ENCODE measurements at regions not wholly inside any gene's neighbourhood (a gene's known extent, or its start where the extent isn't known, plus 50 kb on each side); places are given as distances from the start of the nearest gene placed in this dataset.

GRCh38 chr5:68441309-68442073 is 225.9 kb downstream of the PIK3R1 start:
- Histone ChIP-seq H3K4me3 (no peak overlapping the region), H3K27ac (no peak overlapping the region), H3K27me3 (no peaks in the 10 kb centered on the region), H3K36me3 (no peaks in the 10 kb centered on the region), H3K9me3 (ENCODE audit: low read depth) (no peaks in the 10 kb centered on the region), H3K4me1 (ENCODE audit: low read depth) (no peaks in the 10 kb centered on the region)
- DNase-seq (ENCODE audit: low read depth in 1 of 2, low spot score in 1 of 2): no peak
- TF ChIP-seq, protein P1, sequence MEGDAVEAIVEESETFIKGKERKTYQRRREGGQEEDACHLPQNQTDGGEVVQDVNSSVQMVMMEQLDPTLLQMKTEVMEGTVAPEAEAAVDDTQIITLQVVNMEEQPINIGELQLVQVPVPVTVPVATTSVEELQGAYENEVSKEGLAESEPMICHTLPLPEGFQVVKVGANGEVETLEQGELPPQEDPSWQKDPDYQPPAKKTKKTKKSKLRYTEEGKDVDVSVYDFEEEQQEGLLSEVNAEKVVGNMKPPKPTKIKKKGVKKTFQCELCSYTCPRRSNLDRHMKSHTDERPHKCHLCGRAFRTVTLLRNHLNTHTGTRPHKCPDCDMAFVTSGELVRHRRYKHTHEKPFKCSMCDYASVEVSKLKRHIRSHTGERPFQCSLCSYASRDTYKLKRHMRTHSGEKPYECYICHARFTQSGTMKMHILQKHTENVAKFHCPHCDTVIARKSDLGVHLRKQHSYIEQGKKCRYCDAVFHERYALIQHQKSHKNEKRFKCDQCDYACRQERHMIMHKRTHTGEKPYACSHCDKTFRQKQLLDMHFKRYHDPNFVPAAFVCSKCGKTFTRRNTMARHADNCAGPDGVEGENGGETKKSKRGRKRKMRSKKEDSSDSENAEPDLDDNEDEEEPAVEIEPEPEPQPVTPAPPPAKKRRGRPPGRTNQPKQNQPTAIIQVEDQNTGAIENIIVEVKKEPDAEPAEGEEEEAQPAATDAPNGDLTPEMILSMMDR (IDR thresholded peaks at IDR 0.05; ENCODE audit: low read depth, low read length): no peak

DNA sequence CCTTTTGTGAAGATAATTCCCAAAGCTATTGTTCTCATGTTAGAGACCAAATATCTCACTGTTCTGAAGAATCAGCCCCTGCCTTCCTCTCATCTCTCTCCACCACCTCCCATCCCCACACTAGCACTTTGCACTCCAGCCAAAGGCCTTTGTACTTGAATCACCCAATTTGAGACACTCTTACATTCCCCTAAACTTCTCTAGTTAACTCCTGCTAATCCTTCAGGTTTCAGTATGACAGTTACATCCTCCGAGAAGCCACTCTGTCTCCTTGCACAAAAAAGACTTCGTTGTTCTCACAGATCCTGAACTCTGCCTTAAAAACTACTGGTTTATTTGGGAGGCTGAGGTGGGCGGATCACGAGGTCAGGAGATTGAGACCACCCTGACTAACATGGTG is 227.5 kb downstream of the PIK3R1 start:
- DNase-seq (ENCODE audit: low read depth in 1 of 2, low spot score in 1 of 2): no peak
- H3K4me1 ChIP-seq (ENCODE audit: low read depth): no peaks in the 10 kb centered on the region
- TF ChIP-seq, protein P1 (IDR thresholded peaks at IDR 0.05; ENCODE audit: low read depth, low read length): no peak
- H3K9me3 ChIP-seq (ENCODE audit: low read depth): no peaks in the 10 kb centered on the region
- no peak overlapping the region for H3K27ac ChIP-seq
- H3K36me3 ChIP-seq: no peaks in the 10 kb centered on the region
- H3K27me3 ChIP-seq: no peaks in the 10 kb centered on the region
- no peak overlapping the region for H3K4me3 ChIP-seq

DNA sequence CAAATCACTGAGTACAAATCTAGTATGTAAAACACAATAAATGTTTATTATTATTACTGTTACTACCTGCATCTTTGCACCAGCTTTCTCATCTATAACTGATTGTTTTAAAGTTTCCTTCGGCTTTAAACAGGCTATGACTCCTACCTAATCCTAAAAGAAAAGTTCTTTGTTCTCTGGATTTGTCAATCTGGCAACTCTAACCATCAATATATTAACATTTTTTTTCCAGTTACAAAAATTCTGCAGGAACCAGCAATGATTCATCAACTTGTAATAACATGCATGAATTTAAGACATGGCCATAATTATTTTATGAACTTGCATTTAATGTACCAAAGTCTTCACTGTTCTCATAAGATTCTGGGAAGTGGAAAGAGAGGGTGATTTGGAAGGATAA is 228.5 kb downstream of the PIK3R1 start:
- no peak for DNase-seq (ENCODE audit: low read depth in 1 of 2, low spot score in 1 of 2)
- Histone ChIP-seq H3K36me3 (no peaks in the 10 kb centered on the region), H3K9me3 (ENCODE audit: low read depth) (no peaks in the 10 kb centered on the region), H3K4me3 (no peak overlapping the region), H3K4me1 (ENCODE audit: low read depth) (no peaks in the 10 kb centered on the region), H3K27me3 (no peaks in the 10 kb centered on the region), H3K27ac (no peak overlapping the region)
- TF ChIP-seq, protein P1 (IDR thresholded peaks at IDR 0.05; ENCODE audit: low read depth, low read length): no peak

GRCh38 chr5:68444833-68445232 is 229.3 kb downstream of the PIK3R1 start:
- TF ChIP-seq, protein P1 (IDR thresholded peaks at IDR 0.05; ENCODE audit: low read depth, low read length): no peak
- Histone ChIP-seq H3K4me3 (no peak overlapping the region), H3K36me3 (no peaks in the 10 kb centered on the region), H3K27ac (no peak overlapping the region), H3K27me3 (no peaks in the 10 kb centered on the region), H3K9me3 (ENCODE audit: low read depth) (no peaks in the 10 kb centered on the region), H3K4me1 (ENCODE audit: low read depth) (no peaks in the 10 kb centered on the region)
- no peak for DNase-seq (ENCODE audit: low read depth in 1 of 2, low spot score in 1 of 2)

DNA sequence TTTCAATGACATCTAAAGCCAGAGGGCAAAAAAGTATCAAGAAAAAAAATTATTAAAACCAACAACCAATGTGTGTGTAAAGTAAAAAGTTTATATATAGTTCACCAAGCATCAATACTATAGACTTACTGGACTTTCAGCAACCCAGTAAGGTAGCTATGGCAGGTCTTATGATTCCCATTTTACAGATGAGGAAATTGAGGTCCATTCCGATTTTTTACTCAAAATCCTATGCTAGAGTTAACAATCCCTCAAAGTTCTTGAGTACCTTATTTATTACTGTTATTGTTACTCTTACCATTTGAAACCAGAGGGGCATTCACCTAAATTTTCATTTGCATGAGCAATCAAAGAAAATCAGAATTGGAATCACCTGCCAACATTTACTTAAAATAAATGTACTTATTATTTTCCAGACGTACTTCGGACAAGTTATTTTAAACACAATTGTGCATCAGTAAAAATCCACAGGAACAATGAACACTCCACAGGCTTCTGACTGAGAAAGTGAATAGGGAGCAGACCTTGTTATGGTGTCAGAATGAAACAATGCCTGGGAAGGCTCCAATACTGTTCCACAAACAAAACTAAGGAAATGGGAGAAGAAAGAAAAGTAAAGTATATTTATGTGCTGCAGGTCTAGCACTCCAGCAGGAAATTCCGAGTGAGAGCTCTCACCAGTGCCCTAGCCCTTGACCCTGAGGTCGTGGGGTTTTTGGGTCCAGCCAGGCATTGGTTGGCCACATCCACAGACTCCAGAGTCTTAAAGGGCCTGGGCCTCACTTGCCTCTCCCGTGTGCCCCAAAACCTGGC is 229.9 kb downstream of the PIK3R1 start:
- H3K27ac ChIP-seq: no peak overlapping the region
- TF ChIP-seq, protein P1 (IDR thresholded peaks at IDR 0.05; ENCODE audit: low read depth, low read length): no peak
- no peaks in the 10 kb centered on the region for H3K27me3 ChIP-seq
- H3K4me1 ChIP-seq (ENCODE audit: low read depth): no peaks in the 10 kb centered on the region
- H3K4me3 ChIP-seq: no peak overlapping the region
- DNase-seq (ENCODE audit: low read depth in 1 of 2, low spot score in 1 of 2): no peak
- no peaks in the 10 kb centered on the region for H3K9me3 ChIP-seq (ENCODE audit: low read depth)
- no peaks in the 10 kb centered on the region for H3K36me3 ChIP-seq

Measured in cardiac muscle cell (in vitro differentiated cells and primary cell).